Loucy (cell line): ENCODE measurements at regions not wholly inside any gene's neighbourhood (a gene's known extent, or its start where the extent isn't known, plus 50 kb on each side); places are given as distances from the start of the nearest gene placed in this dataset.

Experiments
- H2AFZ ChIP-seq: fragments of 200-600 bp; sonication (generic); 2 replicates; pipeline ENCODE4 v1.6.0; 2016; ENCODE audit warnings: antibody characterized with exemption, mild to moderate bottlenecking, low read length, moderate library complexity
- H3F3A ChIP-seq: fragments of 200-600 bp; 2 replicates; pipeline ENCODE4 v1.6.0; 2016; ENCODE audit warnings: antibody characterized with exemption, low read depth, mild to moderate bottlenecking
- H3K27me3 ChIP-seq: fragments of 200-600 bp; sonication (generic); 2 replicates; pipeline ENCODE4 v1.6.1; 2014; ENCODE audit warnings: low read length, mild to moderate bottlenecking; ENCODE audit not compliant: insufficient read depth, poor library complexity, severe bottlenecking
- H3K36me3 ChIP-seq: fragments of 200-600 bp; sonication (generic); 2 replicates; pipeline ENCODE4 v1.6.1; 2016; ENCODE audit warnings: low read length; ENCODE audit not compliant: insufficient read depth
- H3K4me1 ChIP-seq: fragments of 200-600 bp; sonication (generic); 2 replicates; pipeline ENCODE4 v1.5.1; 2014; ENCODE audit warnings: low read length, mild to moderate bottlenecking; ENCODE audit not compliant: insufficient read depth, poor library complexity, severe bottlenecking
- H3K4me2 ChIP-seq: fragments of 200-600 bp; sonication (generic); 2 replicates; pipeline ENCODE4 v1.6.0; 2014; ENCODE audit warnings: antibody characterized with exemption, low read length, low read depth, mild to moderate bottlenecking; ENCODE audit not compliant: poor library complexity, severe bottlenecking
- H3K4me3 ChIP-seq: fragments of 200-600 bp; sonication (generic); 2 replicates; pipeline ENCODE4 v1.5.1; 2014; ENCODE audit warnings: low read length, mild to moderate bottlenecking, mixed read lengths; ENCODE audit not compliant: poor library complexity, severe bottlenecking
- H3K79me2 ChIP-seq: fragments of 200-600 bp; sonication (generic); 2 replicates; pipeline ENCODE4 v1.6.1; 2014; ENCODE audit warnings: low read length; ENCODE audit not compliant: insufficient read depth
- H3K9ac ChIP-seq: fragments of 200-600 bp; sonication (generic); 2 replicates; pipeline ENCODE4 v1.6.0; 2014; ENCODE audit warnings: mild to moderate bottlenecking, low read depth, low read length, moderate library complexity; ENCODE audit not compliant: poor library complexity, severe bottlenecking
- H3K9me2 ChIP-seq: fragments of 200-600 bp; sonication (generic); replicated peaks from 2 replicates; pipeline ENCODE4 v1.6.1; 2016; ENCODE audit warnings: low read depth, low read length, mixed read lengths
- H3K9me3 ChIP-seq: fragments of 200-600 bp; sonication (generic); 2 replicates; pipeline ENCODE4 v1.6.1; 2014; ENCODE audit warnings: mild to moderate bottlenecking, antibody characterized with exemption, low read length, low read depth; ENCODE audit not compliant: insufficient read depth
- H4K20me1 ChIP-seq: fragments of 200-600 bp; sonication (generic); 2 replicates; pipeline ENCODE4 v1.6.0; 2014; ENCODE audit warnings: antibody characterized with exemption, low read length, mild to moderate bottlenecking; ENCODE audit not compliant: insufficient read depth, poor library complexity, severe bottlenecking
- CTCF ChIP-seq: fragments of 200-600 bp; sonication (generic); conservative IDR thresholded peaks from 2 replicates; pipeline ENCODE4 v1.5.1; 2014; ENCODE audit warnings: mild to moderate bottlenecking, antibody characterized with exemption, low read length
- EZH2phosphoT487 ChIP-seq: fragments of 200-600 bp; IDR thresholded peaks from 2 replicates; pipeline ENCODE4 v1.6.1; 2018; ENCODE audit warnings: antibody characterized with exemption, mild to moderate bottlenecking, moderate library complexity, borderline replicate concordance

- Histone ChIP-seq H3F3A (no peaks in the 10 kb centered on the region), H3K4me2 (no peak overlapping the region), H3K36me3 (no peaks in the 10 kb centered on the region), H3K9me3 (no peaks in the 10 kb centered on the region), H3K4me3 (no peak overlapping the region), H3K9ac (no peak overlapping the region), H3K79me2 (no peaks in the 10 kb centered on the region), H4K20me1 (no peaks in the 10 kb centered on the region), H3K27me3 (no peaks in the 10 kb centered on the region), H2AFZ (no peak overlapping the region), H3K4me1 (no peaks in the 10 kb centered on the region), H3K9me2 (no peaks in the 10 kb centered on the region)
- TF ChIP-seq EZH2phosphoT487 (no peak), CTCF (no peak)
Measured at GRCh38 chr10:78771260-78771659, 297.5 kb upstream of the ZMIZ1 start.

DNA sequence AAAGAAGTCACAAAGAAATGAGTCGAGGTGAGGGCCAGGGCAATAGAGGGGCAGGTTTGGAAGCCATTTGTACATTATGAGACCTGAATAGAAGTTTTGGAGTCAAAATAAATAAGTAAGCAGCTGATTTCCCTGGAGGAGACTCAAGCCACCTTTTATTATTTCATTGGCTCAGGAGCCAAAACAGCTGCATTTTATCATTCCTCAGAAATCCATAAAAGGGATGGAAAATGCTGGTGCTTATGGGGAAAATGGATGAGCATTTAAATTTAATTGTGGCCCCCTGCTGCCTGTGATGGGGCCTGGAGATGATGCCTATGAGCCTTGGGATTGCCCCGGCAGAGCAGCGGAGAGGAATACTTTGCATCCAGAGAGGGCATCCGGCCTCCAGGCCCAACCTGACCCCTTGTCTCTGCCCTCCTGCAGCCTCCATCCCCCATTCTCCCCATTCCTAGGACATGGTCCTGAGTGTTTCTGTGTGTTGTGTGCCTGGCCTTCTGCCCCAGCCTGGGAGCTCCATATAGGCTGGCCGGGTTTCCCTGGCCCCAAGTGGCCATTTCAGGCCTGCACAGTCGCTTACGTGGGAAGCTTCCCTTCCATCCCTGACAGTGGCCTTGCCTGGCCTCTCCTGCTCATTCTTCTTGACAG is 296.8 kb upstream of the ZMIZ1 start:
- TF ChIP-seq EZH2phosphoT487 (no peak), CTCF (no peak)
- Histone ChIP-seq H4K20me1 (no peaks in the 10 kb centered on the region), H2AFZ (no peak overlapping the region), H3F3A (no peaks in the 10 kb centered on the region), H3K9ac (no peak overlapping the region), H3K9me2 (no peaks in the 10 kb centered on the region), H3K4me2 (no peak overlapping the region), H3K79me2 (no peaks in the 10 kb centered on the region), H3K4me1 (no peaks in the 10 kb centered on the region), H3K36me3 (no peaks in the 10 kb centered on the region), H3K4me3 (no peak overlapping the region), H3K27me3 (no peaks in the 10 kb centered on the region), H3K9me3 (no peaks in the 10 kb centered on the region)

- H3K79me2 ChIP-seq: no peaks in the 10 kb centered on the region
- no peak overlapping the region for H3K9ac ChIP-seq
- TF ChIP-seq EZH2phosphoT487 (no peak), CTCF (no peak)
- no peaks in the 10 kb centered on the region for H3K4me1 ChIP-seq
- no peak overlapping the region for H2AFZ ChIP-seq
- H3K4me3 ChIP-seq: no peak overlapping the region
- no peaks in the 10 kb centered on the region for H3K36me3 ChIP-seq
- H3K9me2 ChIP-seq: no peaks in the 10 kb centered on the region
- no peaks in the 10 kb centered on the region for H4K20me1 ChIP-seq
- H3K27me3 ChIP-seq: no peaks in the 10 kb centered on the region
- no peaks in the 10 kb centered on the region for H3K9me3 ChIP-seq
- no peak overlapping the region for H3K4me2 ChIP-seq
- H3F3A ChIP-seq: no peaks in the 10 kb centered on the region
Measured at GRCh38 chr10:78772486-78772885, 296.3 kb upstream of the ZMIZ1 start.
